H1 (cell line): ENCODE measurements at regions not wholly inside any gene's neighbourhood (a gene's known extent, or its start where the extent isn't known, plus 50 kb on each side); places are given as distances from the start of the nearest gene placed in this dataset.

ENCODE experiments used
- ATF2 ChIP-seq: IDR thresholded peaks from 2 replicates; pipeline ENCODE4 v1.6.1; 2012; ENCODE audit warnings: low read length, inconsistent platforms
- CTBP2 ChIP-seq: IDR thresholded peaks from 2 replicates; pipeline ENCODE4 v1.7.0; 2011; ENCODE audit warnings: borderline replicate concordance, mild to moderate bottlenecking, moderate library complexity, mixed read lengths, low read length; ENCODE audit not compliant: insufficient read depth, insufficient read length
- FOSL1 ChIP-seq: IDR thresholded peaks from 2 replicates; pipeline ENCODE4 v1.6.1; 2011; ENCODE audit warnings: mild to moderate bottlenecking, low read depth, low read length, moderate library complexity; ENCODE audit not compliant: insufficient read depth
- KDM4A ChIP-seq: IDR thresholded peaks from one replicate; pipeline ENCODE4 v1.7.1; 2012; ENCODE audit warnings: low read depth, mild to moderate bottlenecking, moderate library complexity, low read length, inconsistent platforms; ENCODE audit not compliant: severe bottlenecking
- MAX ChIP-seq: IDR thresholded peaks from 2 replicates; pipeline ENCODE4 v1.6.1; 2012; ENCODE audit warnings: inconsistent platforms
- PHF8 ChIP-seq: fragments of 200-600 bp; sonication (generic); conservative IDR thresholded peaks from 2 replicates; pipeline ENCODE4 v1.7.1; 2012; ENCODE audit warnings: low read depth, mild to moderate bottlenecking, inconsistent platforms, low read length, moderate library complexity
- RNF2 ChIP-seq: fragments of 200-900, 300-1000 bp; sonication (generic); IDR thresholded peaks from 2 replicates; pipeline ENCODE4 v1.7.1; 2016; ENCODE audit warnings: borderline replicate concordance, low read depth, mild to moderate bottlenecking, antibody characterized with exemption, low read length; ENCODE audit not compliant: poor library complexity, severe bottlenecking; ENCODE audit errors: missing control alignments
- TAF7 ChIP-seq: optimal IDR thresholded peaks from 2 replicates; pipeline ENCODE3; 2011; ENCODE audit warnings: low read depth, mild to moderate bottlenecking, inconsistent platforms, low read length, moderate library complexity, borderline replicate concordance

- TF ChIP-seq PHF8: no peak
- TF ChIP-seq RNF2: no peak
- TF ChIP-seq KDM4A: no peak
- TF ChIP-seq FOSL1: no peak
- TF ChIP-seq CTBP2: no peak
- TF ChIP-seq MAX: no peak
- TF ChIP-seq ATF2: no peak
- no peak for TF ChIP-seq TAF7
Measured at GRCh38 chr11:120023551-120023950, 114.4 kb downstream of the TRIM29 start (continued).
